IMR-90 (cell line): ENCODE measurements at regions not wholly inside any gene's neighbourhood (a gene's known extent, or its start where the extent isn't known, plus 50 kb on each side); places are given as distances from the start of the nearest gene placed in this dataset.

Experiments
- ATAC-seq: fragments of 200-7000 bp; cut with Tn5 transposase; 2 replicates; pipeline ENCODE4 v1.9.1; 2020; ENCODE audit warnings: low read depth, mild to moderate bottlenecking, moderate library complexity
- BruUV-seq: library from RNA; stranded (reverse); fragments of 400-500 nt; replicated peaks from 2 replicates; lab custom pipeline; 2021; lab: Mats Ljungman, UMichigan
- CTCF ChIA-PET: fragments of 300-600 bp; formaldehyde crosslinking; extraction: SDS; loops from one replicate; lab custom pipeline; 2021; ENCODE audit warnings: antibody characterized with exemption; lab: Yijun Ruan, JAX
- POLR2A ChIA-PET: fragments of 300-600 bp; sonication (Branson Sonifier 250); formaldehyde crosslinking; loops from one replicate; lab custom pipeline; 2022; ENCODE audit warnings: antibody characterized with exemption; ENCODE audit not compliant: unreplicated experiment; lab: Charles Lee
- DNase-seq: peaks from one replicate; pipeline ENCODE4 v3.0.0; 2013
- H2AFZ ChIP-seq: replicated peaks from 2 replicates; pipeline ENCODE3; 2013; ENCODE audit warnings: low read length, mild to moderate bottlenecking; ENCODE audit not compliant: poor library complexity
- H2AK5ac ChIP-seq: 2 replicates; pipeline ENCODE4 v1.6.1; 2013; ENCODE audit warnings: low read depth, low read length, inconsistent platforms
- H2AK9ac ChIP-seq: replicated peaks from 2 replicates; pipeline ENCODE3; 2013; ENCODE audit warnings: mild to moderate bottlenecking, low read depth, low read length, moderate library complexity; ENCODE audit not compliant: poor library complexity
- H2BK120ac ChIP-seq: 2 replicates; pipeline ENCODE4 v1.6.1; 2013; ENCODE audit warnings: low read depth, low read length, inconsistent platforms
- H2BK15ac ChIP-seq: 3 replicates; pipeline ENCODE4 v1.6.1; 2013; ENCODE audit warnings: low read depth, low read length, inconsistent platforms
- H2BK20ac ChIP-seq: 2 replicates; pipeline ENCODE4 v1.6.1; 2013; ENCODE audit warnings: low read depth, mild to moderate bottlenecking, inconsistent platforms, low read length, moderate library complexity
- H2BK5ac ChIP-seq: 2 replicates; pipeline ENCODE4 v1.6.1; 2013; ENCODE audit warnings: mild to moderate bottlenecking, low read depth, low read length, inconsistent platforms; ENCODE audit not compliant: poor library complexity, severe bottlenecking
- H3K14ac ChIP-seq: replicated peaks from 2 replicates; pipeline ENCODE4 v1.6.1; 2013; ENCODE audit warnings: low read depth, low read length, inconsistent platforms
- H3K18ac ChIP-seq: 2 replicates; pipeline ENCODE4 v1.6.1; 2013; ENCODE audit warnings: low read depth, low read length, control low read depth
- H3K23ac ChIP-seq: 2 replicates; pipeline ENCODE4 v1.6.1; 2013; ENCODE audit warnings: low read depth, low read length, inconsistent platforms
- H3K27ac ChIP-seq: 2 replicates; pipeline ENCODE4 v1.5.1; 2013; ENCODE audit warnings: mild to moderate bottlenecking, control low read depth, low read length; ENCODE audit not compliant: insufficient read depth
- H3K27me3 ChIP-seq: 2 replicates; pipeline ENCODE4 v1.6.1; 2013; ENCODE audit warnings: low read length; ENCODE audit not compliant: control insufficient read depth, insufficient read depth
- H3K36me3 ChIP-seq: 2 replicates; pipeline ENCODE4 v1.6.1; 2013; ENCODE audit warnings: low read length, mixed read lengths; ENCODE audit not compliant: control insufficient read depth, insufficient read depth
- H3K4ac ChIP-seq: 2 replicates; pipeline ENCODE4 v1.6.1; 2013; ENCODE audit warnings: low read depth, low read length, inconsistent platforms
- H3K4me1 ChIP-seq: 2 replicates; pipeline ENCODE4 v1.6.1; 2013; ENCODE audit warnings: low read length, mixed read lengths; ENCODE audit not compliant: control insufficient read depth, insufficient read depth
- H3K4me2 ChIP-seq: 2 replicates; pipeline ENCODE4 v1.6.1; 2013; ENCODE audit warnings: low read depth, mild to moderate bottlenecking, control low read depth, low read length, moderate library complexity
- H3K4me3 ChIP-seq: 2 replicates; pipeline ENCODE4 v1.5.1; 2013; ENCODE audit warnings: low read depth, mild to moderate bottlenecking, control low read depth, low read length, moderate library complexity; ENCODE audit not compliant: insufficient read depth
- H3K56ac ChIP-seq: 2 replicates; pipeline ENCODE4 v1.6.1; 2013; ENCODE audit warnings: low read length, inconsistent platforms; ENCODE audit not compliant: insufficient read depth; ENCODE audit errors: extremely low read depth
- H3K79me1 ChIP-seq, 2 experiments: 2 replicates each; pipeline ENCODE4 v1.6.1; 2013; ENCODE audit warnings: low read length in 2 of 2, inconsistent platforms in 1 of 2, low read depth in 1 of 2
- H3K9ac ChIP-seq: 2 replicates; pipeline ENCODE4 v1.6.1; 2013; ENCODE audit warnings: low read depth, low read length, control low read depth
- H3K9me1 ChIP-seq: 2 replicates; pipeline ENCODE4 v1.6.1; 2013; ENCODE audit warnings: low read length, inconsistent platforms; ENCODE audit not compliant: insufficient read depth
- H3K9me3 ChIP-seq: 2 replicates; pipeline ENCODE4 v1.6.1; 2013; ENCODE audit warnings: low read length; ENCODE audit not compliant: control insufficient read depth, insufficient read depth
- H4K20me1 ChIP-seq: 2 replicates; pipeline ENCODE4 v1.6.1; 2013; ENCODE audit warnings: low read length, inconsistent platforms; ENCODE audit not compliant: insufficient read depth
- H4K5ac ChIP-seq: 2 replicates; pipeline ENCODE4 v1.6.1; 2013; ENCODE audit warnings: mild to moderate bottlenecking, low read depth, low read length, control low read depth
- H4K8ac ChIP-seq, 2 experiments: 2 replicates each; pipeline ENCODE4 v1.6.1; 2013; ENCODE audit warnings: low read depth in 2 of 2, low read length in 2 of 2, control low read depth in 1 of 2, inconsistent platforms in 1 of 2
- H4K91ac ChIP-seq: 2 replicates; pipeline ENCODE4 v1.6.1; 2013; ENCODE audit warnings: low read depth, low read length, inconsistent platforms; ENCODE audit not compliant: insufficient read depth
- CHD1 ChIP-seq: IDR thresholded peaks from 2 replicates; pipeline ENCODE4 v1.6.1; 2012; ENCODE audit warnings: low read depth, low read length, improper control_type of control experiment
- MAZ ChIP-seq: IDR thresholded peaks from 2 replicates; pipeline ENCODE4 v1.6.1; 2012; ENCODE audit warnings: low read depth, mild to moderate bottlenecking, low read length, improper control_type of control experiment, moderate library complexity, borderline replicate concordance
- MXI1 ChIP-seq: IDR thresholded peaks from 2 replicates; pipeline ENCODE4 v1.6.1; 2012; ENCODE audit warnings: low read depth, mild to moderate bottlenecking, low read length, moderate library complexity, borderline replicate concordance
- NFE2L2 ChIP-seq: fragments of 150-350 bp; IDR thresholded peaks from 2 replicates; pipeline ENCODE4 v1.6.1; 2016; ENCODE audit warnings: low read depth, mild to moderate bottlenecking, low read length
- RAD21 ChIP-seq: IDR thresholded peaks from 2 replicates; pipeline ENCODE4 v1.6.1; 2012; ENCODE audit warnings: low read length, improper control_type of control experiment
- RFX5 ChIP-seq: IDR thresholded peaks from 2 replicates; pipeline ENCODE4 v1.8.0; 2012; ENCODE audit warnings: low read depth, mild to moderate bottlenecking, low read length, moderate library complexity
- WGBS, 2 experiments: methylation state at CpG; one replicate each; pipeline versions ENCODE4 v1.1.5 to v1.1.7; 2013; ENCODE audit warnings: missing lambda C conversion rate in 2 of 2; ENCODE audit not compliant: insufficient read length in 1 of 2; ENCODE audit errors: extremely low coverage in 2 of 2; 5-methylcytosine and 5-hydroxymethylcytosine counted together
- dilution Hi-C: fragments of 300-500 bp; cut with HindIII; formaldehyde crosslinking; loops from one replicate; pipeline ENCODE4 v1.14.3; 2018; ENCODE audit warnings: low sequenced_read_pairs; ENCODE audit not compliant: unreplicated experiment
- in situ Hi-C: fragments of 300-500 bp; cut with MboI; formaldehyde crosslinking; loops from 3 replicates; pipeline ENCODE4 v1.14.3; 2019; ENCODE audit warnings: low sequenced_read_pairs, inconsistent platforms, mixed read lengths
- intact Hi-C: fragments of 100-400 bp; cut with micrococcal nuclease; formaldehyde crosslinking; loops from 2 replicates; pipeline ENCODE4 v1.10.0; 2022
- TF ChIP-seq, protein P1 (sequence below): fragments of 150-350 bp; IDR thresholded peaks from 2 replicates; pipeline ENCODE4 v1.6.1; 2017; ENCODE audit warnings: mild to moderate bottlenecking, antibody characterized with exemption, low read length, low read depth
- TF ChIP-seq, protein P2 (sequence below): fragments of 150-350 bp; IDR thresholded peaks from 2 replicates; pipeline ENCODE4 v1.6.1; 2016; ENCODE audit warnings: low read depth, mild to moderate bottlenecking, low read length, moderate library complexity, borderline replicate concordance

DNA sequence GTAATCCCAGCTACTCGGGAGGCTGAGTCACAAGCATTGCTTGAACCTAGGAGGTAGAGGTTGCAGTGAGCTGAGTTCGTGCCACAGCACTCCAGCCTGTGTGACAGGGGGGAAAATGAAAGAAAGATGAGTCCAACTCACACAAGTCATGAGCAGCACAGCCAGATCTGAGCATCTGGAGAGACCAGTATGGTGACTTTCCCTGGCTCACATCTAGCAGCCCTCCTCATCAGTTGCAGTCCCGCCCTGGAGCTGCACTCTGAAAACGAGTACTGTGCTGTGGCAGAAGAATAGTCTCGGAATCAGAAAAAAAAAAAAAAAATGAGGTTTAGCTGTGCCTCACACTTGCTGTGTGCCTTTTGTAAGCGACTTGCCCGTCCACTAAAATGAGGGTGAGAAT is 74.4 kb upstream of the TRIB2 start:
- Histone ChIP-seq H3K4ac (no peak overlapping the region), H3K9me1 (no peaks in the 10 kb centered on the region), H3K79me1 (no peaks in the 10 kb centered on the region), H3K27ac (no peak overlapping the region), H2BK5ac (no peak overlapping the region), H2BK15ac (no peak overlapping the region), H3K4me3 (no peak overlapping the region), H3K18ac (no peak overlapping the region), H2AFZ (no peak overlapping the region), H4K91ac (no peak overlapping the region), H3K36me3 (no peaks in the 10 kb centered on the region), H2AK5ac (no peak overlapping the region), H3K56ac (no peak overlapping the region), H3K9me3 (no peaks in the 10 kb centered on the region), H3K4me2 (no peak overlapping the region), H2BK120ac (no peak overlapping the region), H2BK20ac (no peak overlapping the region), H3K14ac (no peak overlapping the region), H4K5ac (no peak overlapping the region), H3K27me3 (peaks cover 4% of the 10 kb centered on the region; the same call in 1 of the 2 replicates), H3K9ac (no peak overlapping the region), H3K4me1 (no peaks in the 10 kb centered on the region), H4K20me1 (no peaks in the 10 kb centered on the region), H2AK9ac (no peak overlapping the region), H4K8ac (no peak overlapping the region), H3K23ac (no peak overlapping the region)
- no TSS peak for BruUV-seq
- 81% methylated on average over 4 of the region's 7 CpGs; no CpG with 5 or more reads in 1 of the 2 experiments for WGBS, 2 experiments
- POLR2A ChIA-PET: no interaction called here
- in situ Hi-C loops: no loop called here
- CTCF ChIA-PET: no interaction called here
- intact Hi-C loops: no loop called here
- ATAC-seq: no peak
- no peak for DNase-seq
- no peak for TF ChIP-seq MXI1
- TF ChIP-seq, protein P1, sequence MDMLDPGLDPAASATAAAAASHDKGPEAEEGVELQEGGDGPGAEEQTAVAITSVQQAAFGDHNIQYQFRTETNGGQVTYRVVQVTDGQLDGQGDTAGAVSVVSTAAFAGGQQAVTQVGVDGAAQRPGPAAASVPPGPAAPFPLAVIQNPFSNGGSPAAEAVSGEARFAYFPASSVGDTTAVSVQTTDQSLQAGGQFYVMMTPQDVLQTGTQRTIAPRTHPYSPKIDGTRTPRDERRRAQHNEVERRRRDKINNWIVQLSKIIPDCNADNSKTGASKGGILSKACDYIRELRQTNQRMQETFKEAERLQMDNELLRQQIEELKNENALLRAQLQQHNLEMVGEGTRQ: no peak
- no peak for TF ChIP-seq RFX5
- TF ChIP-seq RAD21: no peak
- TF ChIP-seq MAZ: no peak
- no peak for TF ChIP-seq CHD1
- TF ChIP-seq NFE2L2: no peak
- TF ChIP-seq, protein P2, sequence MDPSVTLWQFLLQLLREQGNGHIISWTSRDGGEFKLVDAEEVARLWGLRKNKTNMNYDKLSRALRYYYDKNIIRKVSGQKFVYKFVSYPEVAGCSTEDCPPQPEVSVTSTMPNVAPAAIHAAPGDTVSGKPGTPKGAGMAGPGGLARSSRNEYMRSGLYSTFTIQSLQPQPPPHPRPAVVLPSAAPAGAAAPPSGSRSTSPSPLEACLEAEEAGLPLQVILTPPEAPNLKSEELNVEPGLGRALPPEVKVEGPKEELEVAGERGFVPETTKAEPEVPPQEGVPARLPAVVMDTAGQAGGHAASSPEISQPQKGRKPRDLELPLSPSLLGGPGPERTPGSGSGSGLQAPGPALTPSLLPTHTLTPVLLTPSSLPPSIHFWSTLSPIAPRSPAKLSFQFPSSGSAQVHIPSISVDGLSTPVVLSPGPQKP: no peak
- dilution Hi-C loops: no loop called here
